Psoas muscle (tissue), 7 donors: ENCODE measurements at regions not wholly inside any gene's neighbourhood (a gene's known extent, or its start where the extent isn't known, plus 50 kb on each side); places are given as distances from the start of the nearest gene placed in this dataset.
"Not testable (repeated sequence)": the region's sequence is repeated elsewhere in the genome, so short reads cannot be mapped to it uniquely, and the experiment has no call there.

Source experiments
- ATAC-seq, 4 donors: fragments of 200-7000 bp; cut with Tn5 transposase; one replicate each; pipeline ENCODE4 v1.9.1; 2020; ENCODE audit warnings: moderate library complexity in 3 of 4, mild to moderate bottlenecking in 2 of 4
- DNase-seq, 2 donors: peaks; one replicate each; pipeline ENCODE4 v3.0.0-alpha.2; 2020
- H3K27ac ChIP-seq: fragments of 200-600 bp; one replicate; pipeline ENCODE4 v1.8.0; 2022
- H3K27me3 ChIP-seq, 3 donors: fragments of 200-600 bp in 1 of 3; one replicate each; pipeline versions ENCODE4 v1.6.1 to v1.8.0; 2013 to 2022; ENCODE audit warnings: low read length in 2 of 3, mild to moderate bottlenecking in 2 of 3, moderate library complexity in 1 of 3; ENCODE audit not compliant: insufficient read depth in 3 of 3
- H3K36me3 ChIP-seq, 2 donors: fragments of 200-600 bp in 1 of 2; one replicate each; pipeline versions ENCODE4 v1.6.1 to v1.8.0; 2013 to 2022; ENCODE audit warnings: low read depth in 1 of 2, mild to moderate bottlenecking in 1 of 2, moderate library complexity in 1 of 2; ENCODE audit not compliant: insufficient read depth in 1 of 2
- H3K4me1 ChIP-seq: fragments of 200-600 bp; one replicate; pipeline ENCODE4 v1.8.0; 2022
- H3K4me3 ChIP-seq: fragments of 200-600 bp; one replicate; pipeline ENCODE4 v1.8.0; 2022; ENCODE audit warnings: mild to moderate bottlenecking
- H3K9me3 ChIP-seq: fragments of 200-600 bp; one replicate; pipeline ENCODE4 v1.8.0; 2022
- CTCF ChIP-seq: fragments of 200-600 bp; IDR thresholded peaks from one replicate; pipeline ENCODE4 v1.8.0; 2022; ENCODE audit warnings: antibody characterized with exemption
- WGBS, 3 donors: extraction: QIAGEN DNeasy Blood & Tissue Kit; methylation state at CpG; one replicate each; pipeline versions ENCODE4 v1.1.6 to v1.1.7; 2013; 5-methylcytosine and 5-hydroxymethylcytosine counted together
- intact Hi-C, 2 donors: fragments of 100-400 bp; cut with DNase I; formaldehyde crosslinking; loops; one replicate each; pipeline versions ENCODE4 v1.11.0 to v1.14.2; 2022
- donor health status: healthy with polysubstance abuse.
- donor health status: DM: no; HTN: no; CAD: no; lungs with moderate emphysema.
- donor health status: Bipolar disorder and iron deficiency.
- donor health status: healthy.
- donor health status: DM: yes; HTN: yes; CAD: no.
- donor health status: DM: no; HTN: no; CAD: no.
- donor health status: DM: yes; HTN: yes; CAD: no.

GRCh38 chr5:18465833-18466681 lies 831.8 kb downstream of the TAF11L14 start:
- no peak for ATAC-seq
- Histone ChIP-seq H3K27ac (no peak overlapping the region), H3K9me3 (no peaks in the 10 kb centered on the region), H3K4me1 (no peaks in the 10 kb centered on the region), H3K27me3 (no peaks in the 10 kb centered on the region), H3K4me3 (no peak overlapping the region), H3K36me3 (no peaks in the 10 kb centered on the region)
- no peak for DNase-seq
- intact Hi-C loops: no loop called here
- peak; percentile 31 for TF ChIP-seq CTCF
- 56 to 58% (median 57%) methylated on average over 11 of the region's 11 CpGs for WGBS, 3 donors

- ATAC-seq: no peak
- no peak for TF ChIP-seq CTCF
Measured at GRCh38 chr5:18466731-18467130, 832.5 kb downstream of the TAF11L14 start.

GRCh38 chr5:18471791-18472190 lies 837.5 kb downstream of the TAF11L14 start:
- H3K4me3 ChIP-seq, ATAC-seq, H3K27ac ChIP-seq, intact Hi-C loops, H3K9me3 ChIP-seq, DNase-seq, H3K27me3 ChIP-seq, H3K4me1 ChIP-seq, H3K36me3 ChIP-seq: not testable (repeated sequence)
- 89 to 90% (median 89%) methylated on average over 9 to 15 of the region's 15 CpGs for WGBS, 3 donors

More at GRCh38 chr5:18466731-18467130, 832.5 kb downstream of the TAF11L14 start:
- H3K27ac ChIP-seq: no peak overlapping the region
- intact Hi-C loops: no loop called here
- H3K27me3 ChIP-seq: no peaks in the 10 kb centered on the region
- H3K4me3 ChIP-seq: no peak overlapping the region
- DNase-seq: no peak
- no peaks in the 10 kb centered on the region for H3K36me3 ChIP-seq
- no peaks in the 10 kb centered on the region for H3K9me3 ChIP-seq
- no peaks in the 10 kb centered on the region for H3K4me1 ChIP-seq
- 67 to 74% (median 72%) methylated on average over 1 of the region's 1 CpG for WGBS, 3 donors

- 44 to 56% (median 50%) methylated on average over 3 of the region's 3 CpGs for WGBS, 3 donors
- no peak for TF ChIP-seq CTCF
- Histone ChIP-seq H3K36me3 (no peaks in the 10 kb centered on the region), H3K4me3 (no peak overlapping the region), H3K9me3 (no peaks in the 10 kb centered on the region), H3K27ac (no peak overlapping the region), H3K4me1 (no peaks in the 10 kb centered on the region), H3K27me3 (no peaks in the 10 kb centered on the region)
- no peak for ATAC-seq
- intact Hi-C loops: no loop called here
- no peak for DNase-seq
Measured at GRCh38 chr5:18483451-18483850, 849.2 kb downstream of the TAF11L14 start.

- no peaks in the 10 kb centered on the region for H3K4me1 ChIP-seq
- no peak overlapping the region for H3K27ac ChIP-seq
- H3K36me3 ChIP-seq: no peaks in the 10 kb centered on the region
- TF ChIP-seq CTCF: no peak
- no peak overlapping the region for H3K4me3 ChIP-seq
- DNase-seq (no peak), ATAC-seq (no peak)
- no peaks in the 10 kb centered on the region for H3K27me3 ChIP-seq
- H3K9me3 ChIP-seq: no peaks in the 10 kb centered on the region
- WGBS, 3 donors: 51 to 57% (median 56%) methylated on average over 4 of the region's 4 CpGs
- intact Hi-C loops: no loop called here
Measured at GRCh38 chr5:18487928-18488480, 853.7 kb downstream of the TAF11L14 start.
